GM19467 (cell line): ENCODE measurements at regions not wholly inside any gene's neighbourhood (a gene's known extent, or its start where the extent isn't known, plus 50 kb on each side); places are given as distances from the start of the nearest gene placed in this dataset.

Experiments
- ATAC-seq: cut with Tn5 transposase; IDR thresholded peaks from one replicate; pipeline ENCODE4 v1.9.1; 2021; ENCODE audit warnings: mild to moderate bottlenecking, moderate library complexity; ENCODE audit not compliant: unreplicated experiment

- ATAC-seq = no peak
Measured at GRCh38 chr4:58935332-58935731, 1825.1 kb upstream of the IGFBP7 start.

DNA sequence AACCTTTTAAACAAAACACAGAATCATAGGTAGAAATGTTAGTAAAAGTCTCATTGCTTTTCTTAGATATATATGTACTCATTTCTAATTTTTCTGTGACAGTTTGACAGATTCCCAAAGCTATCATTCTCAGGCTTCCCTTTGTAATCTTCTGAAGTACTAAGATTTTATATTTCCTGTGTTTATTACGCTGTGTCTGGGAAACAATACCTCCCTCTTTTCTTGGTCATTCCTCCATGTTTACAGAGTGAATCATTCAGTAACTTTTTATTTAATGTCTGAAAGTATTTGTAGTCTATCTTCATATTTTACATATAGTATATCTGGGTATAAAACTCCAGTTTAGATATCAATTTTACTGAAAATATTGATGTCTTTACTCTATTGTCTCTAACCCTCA lies 1826.3 kb upstream of the IGFBP7 start:
- ATAC-seq = no peak

DNA sequence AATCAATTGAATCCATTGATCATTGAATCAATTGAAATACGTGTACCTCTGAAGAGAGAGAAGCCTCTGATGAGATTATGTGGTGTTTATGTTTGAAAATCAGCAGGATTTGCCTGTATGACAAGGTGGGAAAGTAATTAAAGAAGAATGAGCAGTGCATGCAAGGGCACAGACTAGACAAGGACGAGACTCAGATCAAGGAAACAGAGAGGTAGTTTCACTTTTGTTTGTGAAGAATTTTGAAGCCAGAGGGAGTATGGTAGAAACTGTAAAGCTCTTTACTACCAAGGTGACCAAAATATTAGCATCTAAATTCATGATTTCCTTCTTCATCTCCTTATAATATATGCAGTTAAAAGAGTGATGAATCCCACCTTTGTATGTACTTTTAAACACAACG lies 1830.0 kb upstream of the IGFBP7 start:
- ATAC-seq = no peak

DNA sequence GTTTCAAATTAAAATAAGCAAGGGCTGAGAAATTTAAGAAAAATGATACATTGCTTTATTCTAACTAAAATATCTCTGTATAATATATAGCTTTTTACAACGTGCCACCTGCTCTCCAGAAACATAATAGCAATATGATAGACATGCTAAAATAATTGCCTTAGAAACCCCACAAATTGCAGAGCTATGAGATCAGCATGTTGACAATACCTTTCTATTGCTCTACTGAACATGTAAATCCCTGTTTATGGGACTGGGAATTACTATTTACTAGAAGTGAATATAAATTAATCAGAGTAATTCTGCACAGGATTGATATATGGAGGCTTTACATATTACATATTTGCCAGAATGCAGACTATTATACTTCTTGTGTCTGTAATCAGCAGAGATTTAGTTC lies 1831.1 kb upstream of the IGFBP7 start:
- no peak for ATAC-seq

DNA sequence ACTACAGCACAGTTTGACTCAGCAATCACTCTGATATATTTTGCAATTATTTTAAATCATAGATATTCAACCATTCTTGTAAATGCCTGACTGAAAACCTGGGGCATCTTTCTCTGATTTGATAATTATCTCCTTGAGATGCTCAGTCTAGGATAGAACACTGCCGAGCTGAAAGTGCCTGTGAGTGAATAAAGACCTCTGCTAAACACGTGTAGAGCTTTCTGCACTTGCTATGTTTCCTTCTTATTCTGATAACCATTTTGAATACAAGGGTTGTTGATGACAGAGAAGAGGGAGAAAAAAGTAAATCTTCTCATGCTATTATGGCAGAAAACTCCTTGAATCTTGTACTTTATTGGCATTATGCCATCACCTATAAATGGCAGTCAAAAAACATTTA lies 1843.4 kb upstream of the IGFBP7 start:
- no peak for ATAC-seq

GRCh38 chr4:58957711-58958110 lies 1847.5 kb upstream of the IGFBP7 start:
- no peak for ATAC-seq

DNA sequence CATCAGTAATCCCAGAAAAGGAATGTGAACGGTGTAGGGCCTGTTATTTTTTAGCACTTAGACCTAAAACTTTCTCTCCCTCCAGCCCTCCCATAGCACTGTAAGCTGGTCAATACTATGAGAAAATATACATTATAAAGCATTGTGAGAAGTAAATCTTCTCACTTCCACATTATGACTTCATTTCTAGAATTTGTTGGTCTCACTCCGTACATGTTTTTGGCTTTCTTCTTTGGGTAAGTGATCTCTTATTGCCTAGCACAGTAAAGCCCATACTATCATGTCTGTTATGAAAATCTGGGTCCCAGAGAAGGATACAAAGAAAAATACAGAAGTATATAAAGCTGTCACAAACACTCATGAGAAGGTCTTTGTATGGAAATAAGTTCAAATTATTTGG lies 1851.1 kb upstream of the IGFBP7 start:
- ATAC-seq = no peak

DNA sequence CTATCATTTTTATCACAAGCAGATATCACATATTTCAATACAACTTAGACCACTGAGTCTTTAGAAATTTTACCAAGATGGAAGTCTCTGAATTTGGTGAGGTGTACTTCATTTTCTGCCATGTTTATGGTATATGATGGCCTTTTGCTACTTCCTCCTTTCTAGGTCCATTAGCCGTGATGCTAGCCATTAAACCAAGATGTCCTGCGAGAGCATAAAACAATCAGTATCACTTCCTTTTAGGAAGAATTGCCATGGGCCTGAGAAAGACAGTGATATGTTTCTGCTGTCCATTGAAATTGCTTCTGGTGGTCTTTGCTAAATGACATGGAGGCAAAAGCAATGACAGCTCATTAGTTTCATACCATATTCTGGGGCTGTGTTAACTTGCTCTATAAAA lies 1851.7 kb upstream of the IGFBP7 start:
- ATAC-seq = no peak

- no peak for ATAC-seq
Measured at GRCh38 chr4:58962424-58962823, 1852.2 kb upstream of the IGFBP7 start.

DNA sequence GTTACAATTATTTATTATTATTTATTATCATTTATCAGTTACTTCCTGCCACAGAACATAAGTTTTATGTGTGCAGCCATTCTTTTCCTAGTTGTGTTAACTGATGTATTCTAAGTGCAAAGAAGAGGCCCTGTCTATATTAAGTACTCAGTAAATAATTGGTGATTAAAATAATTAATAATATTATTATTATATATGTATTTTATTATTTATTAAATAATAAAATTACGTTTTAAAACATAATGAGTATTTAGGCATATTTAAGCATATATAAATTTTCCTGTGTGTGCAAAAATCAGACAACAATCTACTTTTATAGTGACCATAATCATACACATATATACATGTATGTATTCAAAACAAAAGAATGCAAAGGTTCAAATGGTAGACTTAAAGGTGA lies 1871.6 kb upstream of the IGFBP7 start:
- ATAC-seq = no peak

- ATAC-seq = no peak
Measured at GRCh38 chr4:58983887-58984286, 1873.7 kb upstream of the IGFBP7 start.

DNA sequence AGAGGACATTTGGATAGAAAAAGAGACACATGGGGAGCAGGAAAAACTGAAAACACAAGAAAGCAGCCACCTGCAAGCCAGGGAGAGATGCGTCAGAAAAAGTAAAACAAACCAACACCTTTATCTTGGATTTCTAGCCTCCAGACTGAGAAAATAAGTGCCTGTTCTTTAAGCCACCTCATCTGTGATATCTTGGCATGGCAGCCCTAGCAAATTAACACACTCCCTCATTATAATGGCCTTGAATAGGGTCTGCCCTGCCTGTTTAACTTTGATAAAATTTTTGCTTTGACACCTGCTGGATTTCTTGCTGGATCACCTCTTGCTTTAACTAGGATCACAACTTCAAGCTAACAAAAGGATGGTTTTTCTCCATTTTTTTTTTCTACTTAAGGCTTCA lies 1892.0 kb upstream of the IGFBP7 start:
- no peak for ATAC-seq

DNA sequence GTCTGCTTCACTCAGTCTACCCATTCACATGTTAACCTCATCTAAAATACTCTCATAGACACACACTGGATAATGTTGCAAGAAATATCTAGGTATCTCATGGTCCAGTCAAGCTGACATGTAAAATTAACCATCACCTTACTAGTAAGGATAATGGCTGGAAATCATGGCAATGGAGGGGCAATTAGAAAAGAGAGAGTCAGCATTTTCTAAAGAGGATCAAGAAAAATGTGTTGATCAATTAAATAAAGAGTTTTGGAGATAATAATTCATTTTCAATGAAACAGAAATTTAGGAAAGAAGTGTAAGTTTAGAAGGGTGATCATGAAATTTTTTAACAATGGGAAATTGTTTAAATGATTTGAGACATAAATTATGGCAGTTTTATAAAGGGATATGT lies 1914.1 kb upstream of the IGFBP7 start:
- no peak for ATAC-seq

- ATAC-seq = no peak
Measured at GRCh38 chr4:59037812-59038211, 1927.6 kb upstream of the IGFBP7 start.

DNA sequence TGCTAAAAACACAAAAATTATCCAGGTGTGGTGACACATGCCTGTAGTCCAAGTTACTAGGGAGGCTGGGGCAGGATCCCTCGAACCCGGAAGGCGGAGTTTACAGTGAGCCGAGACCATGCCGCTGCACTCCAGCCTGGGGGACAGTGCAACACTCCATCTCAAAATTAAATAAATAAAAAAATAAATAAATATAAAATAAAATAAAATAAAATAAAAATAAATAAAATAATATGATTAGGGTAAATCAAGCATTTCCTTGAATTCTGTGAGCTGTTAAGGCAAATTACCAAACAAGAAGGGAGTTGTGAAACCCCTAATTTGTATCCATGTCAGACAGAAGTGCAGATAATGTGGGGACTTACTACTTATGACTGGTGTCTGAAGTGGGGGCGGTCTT lies 1928.9 kb upstream of the IGFBP7 start:
- no peak for ATAC-seq

GRCh38 chr4:59044286-59044900 lies 1934.2 kb upstream of the IGFBP7 start:
- ATAC-seq = no peak

GRCh38 chr4:59054086-59054485 lies 1943.9 kb upstream of the IGFBP7 start:
- ATAC-seq = no peak

GRCh38 chr4:59057804-59058203 lies 1947.6 kb upstream of the IGFBP7 start:
- ATAC-seq = no peak

DNA sequence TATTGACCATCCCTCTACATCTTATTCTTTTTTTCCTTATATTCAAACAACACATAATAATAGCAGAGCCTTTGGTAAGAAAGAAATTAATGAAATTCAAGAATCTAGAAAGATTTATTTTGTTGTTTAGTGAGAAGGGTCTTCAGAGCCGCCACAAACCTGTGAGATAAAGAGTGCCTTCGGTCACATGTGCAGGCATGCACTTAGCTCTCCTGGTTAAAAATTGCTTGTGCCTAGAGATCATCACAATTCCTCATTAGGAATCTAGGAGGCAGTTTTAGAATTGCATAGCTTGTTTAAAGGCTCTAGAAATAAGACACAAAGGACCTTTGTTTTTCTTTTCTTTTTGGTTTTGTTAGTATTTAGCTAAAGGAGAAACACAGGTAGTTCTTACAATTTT lies 1948.4 kb upstream of the IGFBP7 start:
- ATAC-seq = no peak

DNA sequence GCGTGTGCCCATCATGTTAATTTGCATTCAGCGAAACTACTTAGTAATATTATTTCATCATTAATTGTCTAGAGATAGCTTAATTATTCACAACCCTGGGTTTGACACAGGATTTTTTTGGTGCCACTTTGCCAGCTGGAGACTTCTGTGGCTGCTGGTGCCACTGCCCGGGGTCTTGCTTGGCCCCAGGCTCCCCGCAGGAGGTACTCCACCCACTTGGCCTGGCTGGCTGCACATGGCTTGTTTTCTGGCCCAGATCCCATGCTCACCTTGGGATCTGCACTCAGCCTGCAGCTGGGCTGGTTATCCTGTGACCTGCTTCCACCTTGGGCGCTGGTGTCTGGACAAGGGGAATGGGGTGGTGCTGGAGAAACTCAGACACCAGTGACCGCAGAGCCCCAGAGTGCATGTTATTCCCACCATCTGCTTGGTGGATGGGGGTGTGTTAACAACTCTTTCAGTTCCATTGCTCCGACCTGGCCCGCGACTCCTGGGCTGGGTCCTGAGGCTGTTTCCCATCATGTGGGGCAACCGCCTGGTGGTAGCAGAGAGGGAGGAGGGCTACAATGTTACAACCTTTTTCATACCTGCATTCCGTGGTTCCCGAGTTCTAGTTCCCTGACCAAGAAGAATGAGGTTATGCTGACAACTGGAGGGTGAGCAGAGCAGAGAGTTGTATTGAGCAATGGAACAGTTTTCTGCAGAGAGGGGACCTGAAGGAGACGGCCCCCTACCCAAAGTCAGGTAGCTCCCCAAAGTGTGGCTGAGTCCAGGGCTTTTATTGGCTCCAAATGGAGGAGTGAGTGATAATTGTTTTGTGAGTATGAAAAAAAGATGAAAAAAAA lies 1950.0 kb upstream of the IGFBP7 start:
- ATAC-seq = no peak

DNA sequence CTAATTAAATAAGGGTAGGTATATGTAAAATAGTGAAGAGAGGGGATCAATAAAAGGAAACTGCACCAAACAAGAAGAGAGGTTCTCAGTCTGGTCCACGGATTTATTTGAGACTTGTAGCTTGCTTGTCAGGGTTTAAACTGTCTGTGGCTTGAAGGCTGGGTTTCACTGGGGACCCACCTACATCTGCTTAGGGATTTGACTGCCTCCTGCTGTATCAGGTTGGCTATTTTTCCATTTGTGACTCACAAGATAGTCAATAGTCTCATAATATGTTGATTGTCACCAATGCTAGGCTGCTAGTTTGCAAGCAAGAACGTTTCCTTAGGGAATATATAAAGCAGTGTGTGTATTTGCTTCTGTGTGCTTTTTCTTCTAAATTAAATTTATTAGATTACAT lies 1950.7 kb upstream of the IGFBP7 start:
- ATAC-seq = no peak

GRCh38 chr4:59063015-59063720 lies 1953.0 kb upstream of the IGFBP7 start:
- ATAC-seq = no peak
